ENCODE measurements at regions not wholly inside any gene's neighbourhood (a gene's known extent, or its start where the extent isn't known, plus 50 kb on each side); places are given as distances from the start of the nearest gene placed in this dataset.

DNA sequence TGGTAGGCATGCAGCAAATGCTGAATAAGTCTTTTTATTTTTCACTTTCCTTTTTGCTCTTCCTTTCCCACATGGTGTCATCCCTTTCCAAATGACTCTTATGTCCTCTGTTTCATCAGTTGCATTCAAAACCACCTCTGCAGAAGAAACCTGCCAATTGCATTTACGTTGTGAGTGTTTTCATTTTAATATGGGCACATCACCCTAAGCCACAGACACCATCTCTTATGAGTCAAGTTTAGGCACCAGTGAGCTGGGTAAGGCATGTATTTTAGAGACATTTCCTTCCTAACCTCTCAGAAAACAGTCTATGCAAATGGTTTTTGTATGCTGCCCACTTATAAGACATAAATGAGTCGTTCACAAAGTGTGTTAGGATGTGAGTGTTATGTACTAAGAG lies 223.3 kb upstream of the ADAMTS9 start:
- DNase-seq (ENCODE audit: low spot score), result no peak

DNA sequence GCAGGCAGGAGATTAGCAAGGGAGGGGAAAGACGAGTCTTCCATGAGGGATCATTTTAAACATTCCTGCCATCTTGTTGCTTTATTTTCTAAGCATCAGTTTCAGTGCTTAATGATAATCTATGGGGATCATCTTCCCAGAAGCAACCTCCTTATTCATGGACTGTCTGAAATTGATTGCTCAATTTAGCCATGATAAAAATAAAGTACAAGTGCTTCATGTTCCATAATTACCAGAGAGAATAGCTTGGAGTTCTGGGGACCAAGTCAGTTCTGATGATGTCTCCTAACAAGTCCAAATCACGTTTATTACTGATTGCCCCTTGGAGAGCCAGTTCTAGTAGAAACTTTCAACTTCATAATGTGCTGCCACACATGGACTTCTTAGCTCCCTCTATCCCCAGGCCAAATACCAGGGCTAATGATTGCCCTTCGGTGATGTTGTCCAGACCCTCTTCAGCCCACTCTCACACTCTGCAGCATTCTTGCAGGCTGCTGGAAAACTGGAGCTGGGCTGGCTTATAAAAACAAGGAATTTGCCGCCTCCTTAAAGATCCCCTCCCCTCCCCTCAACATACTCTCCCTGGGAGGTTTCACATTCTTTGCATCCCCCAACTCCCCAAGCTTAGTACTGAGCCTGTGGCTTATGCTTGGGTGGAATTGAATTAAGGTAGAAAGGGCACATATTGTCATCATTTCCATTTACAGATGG lies 222.1 kb upstream of the ADAMTS9 start:
- DNase-seq (ENCODE audit: low spot score), result no peak

DNA sequence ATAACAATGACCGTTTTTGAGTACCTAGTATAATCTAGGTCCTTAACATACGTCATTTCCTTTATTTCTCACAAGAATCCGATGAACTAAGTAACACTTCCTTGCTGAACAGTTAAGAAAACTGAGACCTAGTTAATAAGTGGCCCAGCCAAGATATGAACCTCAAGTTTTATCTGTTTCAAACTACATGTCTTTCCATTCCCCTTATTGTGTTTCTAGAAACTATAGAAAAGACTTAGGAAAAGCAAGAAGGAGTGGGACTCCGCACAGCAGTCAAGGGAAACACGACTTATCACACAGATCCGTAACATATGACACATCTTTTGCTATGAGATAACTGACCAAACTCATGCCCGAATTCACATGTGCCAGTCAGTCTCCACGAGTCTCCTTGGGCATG lies 221.2 kb upstream of the ADAMTS9 start:
- DNase-seq (ENCODE audit: low spot score), result no peak

DNA sequence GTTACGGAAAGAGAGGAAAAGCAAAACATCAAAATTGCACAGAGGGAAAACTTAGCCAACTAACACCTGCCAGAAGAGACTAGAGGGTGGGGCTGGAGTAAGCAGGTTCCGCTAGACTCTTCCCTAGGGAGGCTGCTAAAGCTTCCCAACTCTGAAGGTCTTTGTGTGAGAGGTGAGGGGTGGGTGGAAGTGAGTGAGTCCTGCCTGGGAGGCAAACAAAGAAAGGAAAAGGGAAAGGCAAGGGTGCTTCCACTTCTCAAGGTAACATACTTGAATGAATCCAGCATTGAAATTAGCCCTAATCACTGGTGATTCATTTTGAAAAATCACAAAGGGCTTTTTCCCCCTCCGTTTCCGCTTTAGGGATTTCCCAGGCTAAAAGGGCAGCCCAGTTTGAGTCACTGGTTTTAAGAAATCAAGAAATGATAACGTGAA lies 220.5 kb upstream of the ADAMTS9 start:
- DNase-seq (ENCODE audit: low spot score), result peak; percentile 42

DNA sequence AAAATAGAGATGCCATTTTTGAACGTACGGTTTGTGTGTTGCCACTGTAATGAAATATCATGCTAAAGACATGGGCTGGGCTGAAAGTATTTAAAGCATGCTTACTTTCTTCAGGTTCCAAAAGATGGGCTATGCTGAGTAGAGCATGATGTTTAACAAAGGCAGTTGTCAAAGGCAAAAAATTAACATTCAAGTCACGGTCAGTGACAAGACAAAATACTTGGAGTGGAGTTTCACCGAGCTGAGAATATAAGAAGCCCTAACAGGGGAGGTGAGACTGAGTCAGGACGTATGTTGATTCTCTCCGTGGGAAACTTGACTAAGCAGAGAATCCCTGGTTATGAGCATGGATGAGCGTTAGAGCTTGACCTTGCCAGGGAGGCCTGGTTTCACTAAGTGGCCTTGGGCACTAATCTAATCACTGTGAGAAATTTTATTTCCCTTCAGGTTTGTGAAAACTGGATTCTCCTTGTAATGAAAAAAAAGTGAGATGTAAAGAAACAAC lies 218.2 kb upstream of the ADAMTS9 start:
- DNase-seq (ENCODE audit: low spot score), result no peak

DNA sequence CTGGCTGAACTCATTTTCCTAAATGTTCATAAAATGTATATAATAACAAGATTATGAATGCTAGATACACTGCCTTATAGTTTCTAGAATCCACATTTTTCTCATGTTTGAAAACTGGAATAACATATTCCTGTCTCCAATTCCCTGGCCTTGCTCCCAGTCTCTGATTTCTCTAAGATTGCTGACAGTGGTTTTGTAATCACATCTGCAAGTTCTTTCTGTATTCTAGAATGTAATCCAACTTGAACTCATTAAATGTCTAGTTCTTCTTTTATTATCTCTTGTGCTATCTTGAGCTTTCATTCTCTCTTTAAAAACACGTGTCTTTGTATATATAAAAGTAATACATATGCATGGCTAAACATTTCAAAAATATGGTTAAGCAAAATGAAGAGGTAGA lies 215.2 kb upstream of the ADAMTS9 start:
- DNase-seq (ENCODE audit: low spot score), result no peak

DNA sequence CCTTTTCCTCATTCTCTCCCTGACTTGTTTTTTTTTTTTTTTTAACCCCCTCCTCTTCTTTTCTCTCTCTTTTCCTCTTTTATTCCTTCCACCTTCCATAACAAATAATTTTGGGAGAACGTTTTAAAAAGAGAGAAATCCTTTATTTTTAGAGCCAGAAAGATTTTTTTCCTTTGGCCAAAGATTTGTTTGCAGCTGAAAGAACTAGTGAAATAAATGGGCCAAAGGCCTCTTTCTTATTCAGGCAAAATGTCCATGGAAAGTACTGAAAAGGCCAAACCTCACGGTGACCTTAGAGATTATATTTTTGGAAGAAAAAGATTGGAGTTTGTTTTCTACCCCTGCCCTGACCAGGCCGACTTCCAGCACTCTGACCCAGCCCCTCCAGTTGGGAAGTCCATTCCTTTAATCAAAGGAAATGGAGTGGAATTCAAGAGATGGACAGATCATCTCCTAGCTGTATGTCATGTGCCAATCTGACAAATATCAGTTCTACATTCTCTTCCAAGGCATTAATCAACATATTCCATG lies 214.3 kb upstream of the ADAMTS9 start:
- no peak for DNase-seq (ENCODE audit: low spot score)

DNA sequence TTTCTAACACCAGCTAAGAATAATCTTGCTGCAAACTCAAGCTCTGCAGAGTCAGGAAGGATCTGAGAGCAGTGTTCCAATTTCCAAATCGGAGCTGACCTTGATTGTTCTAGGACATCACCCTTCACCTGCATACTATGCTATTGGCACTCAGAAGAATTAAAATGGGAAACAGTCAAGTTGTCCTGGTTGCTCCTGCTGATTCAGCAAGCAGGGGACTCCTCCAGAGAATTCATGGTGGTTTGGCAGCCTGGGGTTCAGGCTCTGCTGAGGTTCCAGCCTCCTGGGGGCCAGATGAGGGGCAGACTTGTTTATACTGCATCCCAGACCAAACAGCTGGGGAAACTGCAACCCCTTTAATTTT lies 213.7 kb upstream of the ADAMTS9 start:
- no peak for DNase-seq (ENCODE audit: low spot score)

DNA sequence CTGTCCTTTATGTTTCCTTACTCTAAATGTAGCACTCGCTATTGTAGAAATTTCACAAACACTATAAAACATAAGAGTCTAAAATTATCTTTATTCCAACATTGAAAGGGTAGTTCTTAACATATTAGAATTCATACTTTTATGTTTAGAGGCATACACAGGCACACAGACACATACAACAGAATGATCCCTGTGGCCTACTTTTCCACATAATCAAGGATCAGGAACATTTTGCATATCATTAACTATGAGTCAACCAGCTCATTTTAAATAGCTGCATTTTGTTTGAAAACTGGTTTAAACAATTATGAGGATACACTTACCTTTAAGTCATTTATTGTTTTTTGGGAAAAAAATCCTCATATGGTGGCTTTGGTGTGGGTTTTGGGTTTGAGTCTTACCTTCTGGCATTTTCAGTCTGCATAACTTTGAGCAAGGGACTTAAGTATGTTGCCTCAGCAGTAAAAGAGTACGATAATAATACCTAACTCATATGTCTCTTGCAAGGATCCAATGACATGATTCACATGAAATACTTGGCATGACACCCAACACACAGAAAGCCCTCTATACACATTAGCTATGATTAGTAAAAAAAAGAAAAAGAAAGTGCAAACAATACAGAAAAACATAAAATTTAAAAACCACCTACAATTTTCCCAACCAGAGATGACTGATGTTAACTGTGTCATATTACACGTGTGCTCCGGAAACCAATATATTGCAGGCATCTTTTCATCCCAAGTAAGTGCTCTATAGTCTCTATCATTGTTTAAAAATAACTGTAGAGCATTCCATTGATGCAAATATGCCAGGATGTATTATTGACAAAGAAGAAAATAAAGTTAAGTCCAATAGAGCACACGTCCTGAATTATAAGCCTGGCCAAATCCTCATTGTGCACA lies 213.1 kb upstream of the ADAMTS9 start:
- DNase-seq (ENCODE audit: low spot score), result no peak

DNA sequence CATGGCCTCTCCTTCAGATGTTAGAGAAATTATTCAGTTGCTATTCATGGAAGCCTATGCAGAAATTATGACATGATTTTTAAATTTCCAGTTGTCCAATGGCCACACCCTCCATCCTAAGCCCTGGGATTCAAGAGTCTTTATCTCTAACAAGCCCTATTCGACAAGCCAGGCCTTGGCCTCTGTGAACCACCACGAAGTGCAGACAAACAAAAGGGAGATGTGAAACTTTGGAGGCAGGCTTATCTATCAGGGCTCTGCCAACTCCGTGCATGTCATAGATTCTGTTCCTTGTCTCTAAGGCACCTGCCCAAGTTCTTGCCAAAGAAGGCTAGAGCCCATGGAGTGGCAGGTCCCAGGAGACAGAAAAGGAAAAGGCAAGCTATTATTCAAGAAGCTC lies 212.4 kb upstream of the ADAMTS9 start:
- DNase-seq (ENCODE audit: low spot score), result no peak

DNA sequence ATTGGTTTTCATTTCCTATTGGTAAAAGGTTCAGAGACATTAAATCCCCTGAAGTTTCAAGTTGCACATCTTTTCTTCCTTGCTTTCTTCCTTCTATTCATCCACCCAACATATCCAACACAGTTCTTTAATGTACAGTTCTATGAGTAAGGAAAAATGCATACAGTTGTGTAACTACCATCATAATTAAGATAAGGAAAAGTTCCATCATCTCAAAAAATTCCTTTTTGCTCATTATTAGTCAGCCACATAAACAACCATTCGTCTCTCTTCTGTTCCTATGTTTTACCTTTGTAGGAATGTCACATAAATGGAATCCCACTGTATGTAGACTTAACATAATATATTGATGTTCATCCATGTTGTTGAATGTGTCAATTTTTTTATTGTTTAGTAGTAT lies 211.1 kb upstream of the ADAMTS9 start:
- DNase-seq (ENCODE audit: low spot score), result no peak

DNA sequence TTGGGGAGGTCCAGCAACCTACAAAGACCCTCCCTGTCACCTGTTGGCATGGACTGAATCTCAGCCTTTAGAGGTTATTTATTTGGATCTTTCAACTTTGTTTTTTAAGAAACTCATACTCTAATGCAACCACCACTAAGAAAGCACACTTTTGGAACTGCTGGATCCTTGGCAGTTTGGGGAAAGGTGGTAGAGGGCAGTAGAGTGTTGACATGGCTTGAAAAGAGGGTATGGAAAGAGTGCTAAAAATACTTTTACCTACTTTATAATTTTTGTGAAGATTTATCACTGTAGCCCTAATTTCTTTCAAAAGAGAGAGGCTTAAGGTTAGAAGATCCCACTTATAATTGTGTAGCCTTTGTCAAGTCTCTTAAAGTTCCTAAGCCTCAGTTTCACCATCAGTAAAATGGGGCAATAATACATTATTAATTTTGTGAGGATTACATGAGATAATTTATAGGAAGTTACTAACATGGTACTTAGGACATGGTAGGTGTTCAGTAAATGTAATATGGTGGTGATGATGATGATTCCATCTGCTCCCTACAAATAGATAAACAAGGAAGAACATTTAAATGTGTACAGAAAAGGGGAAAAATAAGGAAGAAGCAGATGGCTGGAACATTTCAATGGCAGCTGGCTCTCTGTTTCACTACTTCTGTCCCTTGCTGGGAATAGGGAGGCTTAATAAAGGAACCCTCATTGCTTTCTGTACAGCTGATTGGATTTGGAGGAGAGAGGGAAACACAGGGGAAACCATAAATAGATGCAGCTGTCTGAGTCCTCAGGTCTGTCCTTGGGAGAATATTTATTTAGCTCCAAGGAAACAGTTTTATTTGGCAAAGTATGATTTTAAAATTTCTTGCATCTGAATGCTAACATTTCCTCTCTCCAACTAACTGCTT lies 208.4 kb upstream of the ADAMTS9 start:
- no peak for DNase-seq (ENCODE audit: low spot score)

DNA sequence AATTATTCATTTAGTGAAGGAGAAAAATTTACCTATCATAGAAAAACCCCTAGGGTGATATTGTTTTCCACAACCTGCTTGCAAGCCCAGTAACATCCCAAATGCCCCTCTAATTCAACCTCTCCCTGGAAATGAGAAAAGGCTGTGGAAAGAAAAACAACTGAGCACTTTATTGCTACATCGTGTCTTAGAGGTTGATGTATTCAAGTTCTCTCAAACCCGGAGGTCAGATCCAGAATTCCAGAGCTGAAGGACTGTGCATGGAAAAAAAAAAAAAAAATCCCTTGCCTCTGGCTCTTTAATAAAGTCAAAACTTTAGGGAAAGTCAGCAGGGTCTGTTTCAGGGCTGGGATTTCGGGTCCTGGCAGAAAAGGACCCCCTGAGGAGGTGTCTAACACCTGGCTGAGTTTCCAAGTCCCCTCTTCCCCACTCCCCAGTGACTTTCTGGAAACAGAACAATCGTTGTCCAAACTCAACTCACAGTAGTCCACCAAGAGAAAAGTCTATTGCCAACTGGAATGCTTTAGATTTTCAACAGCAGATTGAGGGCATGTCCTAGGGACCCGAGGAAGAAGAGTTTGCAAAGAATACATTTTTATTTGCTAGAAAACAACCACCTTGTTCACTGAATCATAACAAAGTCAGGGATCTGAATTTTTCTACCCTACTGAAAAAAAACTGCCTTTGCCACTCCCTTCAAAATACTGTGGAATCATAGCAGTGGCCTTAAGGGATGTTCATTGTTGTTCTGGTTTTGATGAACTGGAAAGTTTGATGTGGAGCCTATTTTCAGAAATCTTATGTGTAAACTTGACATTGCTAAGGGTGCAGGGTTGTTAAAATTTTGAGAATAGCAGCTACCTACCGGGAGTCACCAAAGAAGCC lies 207.5 kb upstream of the ADAMTS9 start:
- no peak for DNase-seq (ENCODE audit: low spot score)

DNA sequence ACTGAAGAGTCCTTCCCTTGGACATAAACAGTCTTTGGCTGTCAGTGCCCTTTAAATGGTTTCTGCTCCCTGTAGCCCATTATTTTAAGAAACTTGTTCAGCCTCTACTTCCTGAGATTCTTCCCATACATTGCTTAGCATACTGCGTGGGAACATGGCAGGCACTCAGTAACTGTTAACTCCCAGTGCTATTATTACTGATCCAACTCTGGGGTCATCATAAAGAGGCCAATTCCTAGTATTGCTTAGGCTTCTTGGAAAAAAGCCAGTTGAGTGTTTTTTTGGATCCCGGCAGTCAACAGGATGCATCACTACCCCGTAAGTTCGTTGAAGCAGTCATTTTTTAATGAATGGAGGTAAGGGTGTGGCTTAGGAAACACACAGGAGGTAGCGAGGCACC lies 206.2 kb upstream of the ADAMTS9 start:
- no peak for DNase-seq (ENCODE audit: low spot score)

DNA sequence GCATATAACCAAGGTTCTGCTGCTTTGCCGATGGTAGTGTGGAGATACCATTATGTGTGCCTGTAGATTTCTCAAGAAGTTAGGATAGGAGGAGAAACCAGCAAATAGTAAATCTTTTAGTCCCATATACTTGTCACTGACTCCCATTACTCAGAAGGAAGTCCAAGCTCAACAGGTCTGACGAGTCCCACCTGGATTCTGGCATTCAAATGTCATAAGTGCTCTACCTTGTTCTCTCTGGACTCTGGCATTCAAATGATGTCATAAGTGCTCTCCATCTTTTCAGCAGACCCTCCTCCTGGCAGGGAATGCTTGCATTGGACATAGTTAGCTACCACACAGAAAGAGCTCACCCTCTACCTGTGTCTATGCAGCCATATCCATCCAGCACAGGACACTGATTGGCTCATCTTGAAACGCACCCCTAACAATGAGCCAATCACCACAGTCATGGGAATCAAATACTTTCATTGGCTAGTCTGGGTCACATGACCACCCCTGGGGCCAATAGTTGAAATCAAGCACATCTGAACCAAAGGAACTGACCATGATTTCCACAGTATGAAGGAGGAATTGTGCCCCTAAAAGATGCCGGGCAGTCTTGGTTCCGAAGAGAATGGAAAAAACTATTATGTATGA lies 205.0 kb upstream of the ADAMTS9 start:
- no peak for DNase-seq (ENCODE audit: low spot score)

DNA sequence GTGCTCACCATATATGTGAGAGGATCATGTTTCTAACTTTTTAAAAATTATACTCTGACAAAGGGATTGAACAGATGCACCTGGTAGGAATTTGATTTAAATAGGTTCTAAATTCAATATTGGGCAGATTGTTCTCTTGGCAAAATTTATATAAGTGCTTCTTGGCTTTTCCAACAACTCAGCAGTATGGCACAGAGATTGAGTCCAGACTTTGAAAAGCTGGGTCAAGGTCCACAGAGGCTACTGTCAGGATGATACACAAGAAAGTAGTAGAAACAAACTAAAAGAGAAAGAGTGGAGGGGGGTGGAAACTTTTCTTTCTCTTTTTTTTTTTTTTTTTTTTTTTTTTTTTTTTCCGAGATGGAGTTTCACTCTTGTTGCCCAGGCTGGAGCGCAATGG lies 203.2 kb upstream of the ADAMTS9 start:
- DNase-seq (ENCODE audit: low spot score), result no peak

DNA sequence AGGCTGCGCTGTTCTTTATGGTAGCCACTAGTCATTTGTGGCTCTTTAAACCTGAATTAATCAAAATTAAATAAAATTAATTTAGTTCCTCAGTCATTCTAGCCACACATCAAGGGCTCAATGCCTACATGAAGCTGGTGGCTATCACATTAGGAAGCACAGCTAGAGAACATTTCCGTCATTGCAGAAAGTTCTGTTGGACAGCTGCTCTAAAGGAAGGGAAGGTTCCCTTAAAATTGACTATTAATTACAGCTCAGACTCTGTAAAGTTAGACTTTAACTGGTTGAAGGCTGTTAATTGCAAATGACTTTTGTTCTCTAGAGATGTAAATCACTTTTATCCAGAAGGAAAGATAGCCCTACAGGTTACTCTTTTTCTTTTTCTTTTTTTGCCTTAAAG lies 202.7 kb upstream of the ADAMTS9 start:
- DNase-seq (ENCODE audit: low spot score), result no peak

DNA sequence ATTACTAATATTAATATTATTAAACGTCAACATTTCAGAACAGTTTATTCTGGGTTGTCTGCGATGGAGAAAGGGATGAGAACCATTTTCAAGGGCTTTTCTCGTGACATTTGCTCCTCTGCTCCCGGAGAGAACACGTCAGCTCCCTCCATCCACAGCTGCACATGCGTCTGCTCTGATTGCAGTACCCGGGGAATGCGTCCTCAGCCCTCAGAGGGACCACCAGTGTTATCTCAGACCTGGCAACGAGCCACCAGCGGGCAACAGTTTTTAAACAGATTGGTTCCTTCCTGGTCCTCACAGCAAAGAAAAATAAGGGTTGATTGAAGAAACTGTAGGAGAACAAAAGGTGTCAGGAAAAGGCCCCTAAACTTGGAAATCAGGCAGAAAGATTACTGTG lies 202.2 kb upstream of the ADAMTS9 start:
- no peak for DNase-seq (ENCODE audit: low spot score)

DNA sequence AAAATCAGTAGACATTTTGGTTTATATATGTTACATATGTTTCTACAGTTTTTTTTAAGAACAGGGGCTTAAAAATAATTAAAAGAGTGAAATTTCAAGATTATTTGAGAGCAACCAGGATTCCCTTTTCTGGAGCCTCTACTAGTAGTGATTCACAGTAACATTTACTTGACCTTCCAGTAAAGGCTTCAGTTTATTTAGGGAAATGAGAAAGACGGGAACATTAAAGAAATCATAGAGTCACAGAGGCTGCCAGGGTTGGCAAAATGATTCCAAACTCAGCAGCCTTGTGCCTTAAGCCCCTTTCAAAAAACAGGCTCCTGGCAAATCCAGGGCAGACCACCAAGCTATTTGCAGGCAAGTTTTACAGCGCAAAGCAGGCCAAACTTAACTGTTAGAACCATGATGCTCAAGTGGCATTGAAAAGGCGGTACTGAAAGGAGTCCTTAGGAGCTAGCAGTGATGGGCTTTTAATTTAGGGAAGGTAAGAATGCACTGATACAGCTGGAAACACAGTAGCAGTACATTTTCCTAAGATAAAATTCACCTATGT lies 201.1 kb upstream of the ADAMTS9 start:
- DNase-seq (ENCODE audit: low spot score), result no peak

DNA sequence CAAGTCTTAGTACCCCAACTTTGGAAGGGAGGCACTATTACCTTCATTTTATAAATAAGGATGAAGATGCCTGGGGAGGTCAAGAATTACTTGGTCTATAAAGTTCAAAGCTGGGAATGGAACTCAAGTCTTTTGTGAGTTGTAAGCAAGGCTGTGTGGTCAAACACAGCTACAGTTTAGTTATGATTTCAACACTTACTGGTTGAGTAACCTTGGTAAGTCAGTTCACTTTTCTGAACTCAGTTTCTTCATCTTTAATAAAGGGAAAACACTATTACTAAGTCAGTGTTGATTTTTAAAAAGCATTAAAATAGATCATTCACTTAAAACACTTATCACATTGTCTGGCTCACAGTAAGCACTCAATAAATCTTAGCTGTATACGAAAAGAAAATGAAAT lies 200.4 kb upstream of the ADAMTS9 start:
- DNase-seq (ENCODE audit: low spot score), result no peak

All from COLO829 (cell line).